Ectodermal cell (in vitro differentiated cells): ENCODE measurements at regions not wholly inside any gene's neighbourhood (a gene's known extent, or its start where the extent isn't known, plus 50 kb on each side); places are given as distances from the start of the nearest gene placed in this dataset.

Experiments
- H3K27ac ChIP-seq: 2 replicates; pipeline ENCODE4 v1.7.0; 2013; ENCODE audit warnings: mild to moderate bottlenecking, low read depth, low read length; ENCODE audit not compliant: insufficient read depth, poor library complexity, severe bottlenecking
- H3K27me3 ChIP-seq: 2 replicates; pipeline ENCODE4 v1.7.0; 2013; ENCODE audit warnings: mild to moderate bottlenecking, low read length; ENCODE audit not compliant: insufficient read depth, control insufficient read depth, poor library complexity, severe bottlenecking
- H3K36me3 ChIP-seq: one replicate; pipeline ENCODE4 v1.7.0; 2013; ENCODE audit warnings: low read length; ENCODE audit not compliant: control insufficient read depth, insufficient read depth
- H3K4me1 ChIP-seq: one replicate; pipeline ENCODE4 v1.7.0; 2013; ENCODE audit warnings: low read length; ENCODE audit not compliant: control insufficient read depth, insufficient read depth
- H3K4me3 ChIP-seq: 2 replicates; pipeline ENCODE4 v1.7.0; 2013; ENCODE audit warnings: low read depth, low read length, control low read depth; ENCODE audit not compliant: insufficient read depth
- H3K9me3 ChIP-seq: 2 replicates; pipeline ENCODE4 v1.7.0; 2013; ENCODE audit warnings: mild to moderate bottlenecking, low read length, moderate library complexity; ENCODE audit not compliant: control insufficient read depth
- WGBS, 2 experiments: methylation state at CpG; one replicate each; pipeline ENCODE4 v1.1.7; 2013; ENCODE audit warnings: missing lambda C conversion rate in 2 of 2; 5-methylcytosine and 5-hydroxymethylcytosine counted together

GRCh38 chr12:66959276-66959675 is 280.4 kb upstream of the GRIP1 start:
- H3K36me3 ChIP-seq, result no peaks in the 10 kb centered on the region
- H3K9me3 ChIP-seq, result no peaks in the 10 kb centered on the region
- no peak overlapping the region for H3K4me3 ChIP-seq
- WGBS, 2 experiments, result 80 to 100% methylated on average over 1 of the region's 2 CpGs
- no peak overlapping the region for H3K27ac ChIP-seq
- peaks cover 3% of the 10 kb centered on the region for H3K4me1 ChIP-seq
- no peaks in the 10 kb centered on the region for H3K27me3 ChIP-seq

GRCh38 chr12:66960006-66960405 is 281.1 kb upstream of the GRIP1 start:
- no peak overlapping the region for H3K27ac ChIP-seq
- H3K4me3 ChIP-seq, result no peak overlapping the region
- H3K36me3 ChIP-seq, result no peaks in the 10 kb centered on the region
- peaks cover 3% of the 10 kb centered on the region for H3K4me1 ChIP-seq
- H3K27me3 ChIP-seq, result no peaks in the 10 kb centered on the region
- 85 to 98% methylated on average over 1 of the region's 1 CpG for WGBS, 2 experiments
- no peaks in the 10 kb centered on the region for H3K9me3 ChIP-seq

DNA sequence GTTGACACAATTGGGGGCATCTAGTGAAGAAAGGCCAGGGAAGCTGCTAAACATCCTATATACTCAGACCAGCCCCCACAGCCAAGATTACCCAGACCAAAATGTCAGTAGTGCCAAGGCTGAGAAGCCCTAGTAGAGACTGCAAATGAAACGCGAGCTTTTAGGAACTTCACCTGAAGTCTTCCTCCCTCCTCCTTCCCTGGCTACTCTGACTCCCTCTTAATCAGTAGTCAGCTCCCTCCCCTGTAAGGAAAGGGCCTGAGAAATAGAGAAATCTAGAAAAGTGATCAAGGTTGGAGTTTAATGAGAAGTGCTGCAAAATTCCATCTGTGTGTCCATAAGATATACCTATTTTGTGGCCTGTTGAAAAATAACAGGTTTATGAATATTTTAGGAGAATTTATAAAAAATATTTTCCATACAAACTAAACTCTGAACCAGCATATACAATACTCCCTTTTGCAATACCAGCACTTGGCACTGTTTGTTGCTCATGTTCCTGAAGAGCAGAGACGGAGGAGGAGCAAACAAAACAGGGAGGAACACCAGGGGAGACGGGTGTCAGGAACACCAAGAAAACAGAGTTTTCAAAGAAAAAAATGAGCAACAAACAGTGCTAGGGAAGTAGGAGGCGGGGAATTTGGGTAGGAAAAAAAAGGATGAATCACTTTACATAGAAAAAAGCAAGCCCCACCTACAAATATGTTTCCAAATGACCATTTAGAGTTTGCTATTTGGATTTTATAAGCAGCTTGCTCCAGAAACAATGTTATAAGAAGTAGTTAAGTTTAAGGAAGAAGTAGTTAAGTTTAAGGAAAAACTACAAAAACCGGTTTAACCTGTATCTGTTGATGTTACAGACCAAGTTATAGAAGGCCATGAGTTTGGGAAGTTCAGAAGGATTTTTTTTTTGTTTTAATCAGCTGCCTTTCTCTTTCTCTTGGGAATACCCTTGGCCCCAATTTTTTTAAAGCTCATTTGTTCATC is 282.1 kb upstream of the GRIP1 start:
- H3K4me1 ChIP-seq, result peaks cover 3% of the 10 kb centered on the region
- no peak overlapping the region for H3K4me3 ChIP-seq
- no peak overlapping the region for H3K27ac ChIP-seq
- 70 to 79% methylated on average over 5 to 6 of the region's 6 CpGs for WGBS, 2 experiments
- H3K27me3 ChIP-seq, result no peaks in the 10 kb centered on the region
- H3K9me3 ChIP-seq, result no peaks in the 10 kb centered on the region
- H3K36me3 ChIP-seq, result no peaks in the 10 kb centered on the region

DNA sequence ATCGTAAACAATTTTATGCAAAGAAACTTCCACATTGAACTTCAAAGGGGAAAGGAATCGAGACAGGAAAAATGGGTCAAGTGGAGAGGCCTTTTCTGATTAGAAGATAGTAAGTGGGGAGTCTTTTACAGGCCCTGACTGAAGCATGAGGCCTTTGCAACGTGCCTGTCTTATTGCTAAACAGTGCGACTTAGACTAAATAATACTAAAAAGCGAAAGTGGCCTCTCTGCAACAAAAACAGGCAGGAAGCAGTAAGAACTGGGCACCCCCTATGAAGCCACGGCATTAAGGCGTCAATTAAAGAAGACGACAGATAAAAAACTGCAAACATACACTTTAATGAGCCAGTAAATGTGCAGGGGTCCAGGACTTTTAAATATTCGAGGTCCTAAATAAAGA is 283.4 kb upstream of the GRIP1 start:
- H3K36me3 ChIP-seq, result no peaks in the 10 kb centered on the region
- no peaks in the 10 kb centered on the region for H3K9me3 ChIP-seq
- 83 to 84% methylated on average over 8 to 9 of the region's 9 CpGs for WGBS, 2 experiments
- H3K4me3 ChIP-seq, result no peak overlapping the region
- no peak overlapping the region for H3K27ac ChIP-seq
- H3K4me1 ChIP-seq, result peaks cover 3% of the 10 kb centered on the region
- no peaks in the 10 kb centered on the region for H3K27me3 ChIP-seq

- no peaks in the 10 kb centered on the region for H3K36me3 ChIP-seq
- no peaks in the 10 kb centered on the region for H3K9me3 ChIP-seq
- H3K27me3 ChIP-seq, result no peaks in the 10 kb centered on the region
- no peak overlapping the region for H3K27ac ChIP-seq
- no peak overlapping the region for H3K4me3 ChIP-seq
- H3K4me1 ChIP-seq, result peaks cover 3% of the 10 kb centered on the region
- 91 to 92% methylated on average over 4 of the region's 4 CpGs for WGBS, 2 experiments
Measured at GRCh38 chr12:66963901-66964300, 285.0 kb upstream of the GRIP1 start.

DNA sequence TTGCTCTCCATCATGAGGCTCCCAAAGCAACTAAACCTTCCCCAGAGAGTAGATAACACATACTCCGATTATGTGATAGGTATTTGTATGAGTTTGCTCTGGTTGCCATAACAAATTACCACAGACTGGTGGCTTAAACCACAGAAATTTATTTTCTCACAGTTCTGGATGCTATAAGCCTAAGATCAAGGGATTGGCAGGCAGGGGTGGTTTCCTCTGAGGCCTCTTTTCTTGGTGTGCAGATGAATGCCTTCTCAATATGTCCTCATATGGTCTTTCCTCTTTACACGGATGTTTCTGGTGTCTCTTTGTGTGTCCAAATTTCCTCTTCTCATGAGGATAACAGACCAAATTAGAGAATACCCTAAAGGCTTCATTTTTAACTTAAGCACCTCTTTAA is 285.8 kb upstream of the GRIP1 start:
- no peak overlapping the region for H3K27ac ChIP-seq
- H3K36me3 ChIP-seq, result no peaks in the 10 kb centered on the region
- H3K9me3 ChIP-seq, result no peaks in the 10 kb centered on the region
- no peaks in the 10 kb centered on the region for H3K27me3 ChIP-seq
- H3K4me1 ChIP-seq, result peaks cover 3% of the 10 kb centered on the region
- WGBS, 2 experiments, result 89 to 100% methylated on average over 1 of the region's 2 CpGs
- H3K4me3 ChIP-seq, result no peak overlapping the region

GRCh38 chr12:66965621-66966020 is 286.7 kb upstream of the GRIP1 start:
- no peak overlapping the region for H3K27ac ChIP-seq
- 83 to 100% methylated on average over 1 of the region's 1 CpG for WGBS, 2 experiments
- H3K4me1 ChIP-seq, result peaks cover 3% of the 10 kb centered on the region
- H3K27me3 ChIP-seq, result no peaks in the 10 kb centered on the region
- H3K36me3 ChIP-seq, result no peaks in the 10 kb centered on the region
- no peak overlapping the region for H3K4me3 ChIP-seq
- no peaks in the 10 kb centered on the region for H3K9me3 ChIP-seq

GRCh38 chr12:66971816-66972215 is 292.9 kb upstream of the GRIP1 start:
- Histone ChIP-seq H3K4me1 (no peaks in the 10 kb centered on the region), H3K9me3 (no peaks in the 10 kb centered on the region), H3K4me3 (no peak overlapping the region), H3K27me3 (no peaks in the 10 kb centered on the region), H3K27ac (no peak overlapping the region), H3K36me3 (no peaks in the 10 kb centered on the region)
- WGBS, 2 experiments, result 84 to 86% methylated on average over 5 of the region's 5 CpGs

GRCh38 chr12:66976526-66976925 is 292.6 kb upstream of the CAND1 start:
- Histone ChIP-seq H3K36me3 (no peaks in the 10 kb centered on the region), H3K9me3 (no peaks in the 10 kb centered on the region), H3K4me1 (no peaks in the 10 kb centered on the region), H3K27ac (no peak overlapping the region), H3K27me3 (no peaks in the 10 kb centered on the region), H3K4me3 (no peak overlapping the region)

GRCh38 chr12:66978802-66979201 is 290.4 kb upstream of the CAND1 start:
- H3K9me3 ChIP-seq, result no peaks in the 10 kb centered on the region
- no peak overlapping the region for H3K27ac ChIP-seq
- no peaks in the 10 kb centered on the region for H3K36me3 ChIP-seq
- 92 to 95% methylated on average over 1 of the region's 1 CpG for WGBS, 2 experiments
- no peaks in the 10 kb centered on the region for H3K4me1 ChIP-seq
- no peaks in the 10 kb centered on the region for H3K27me3 ChIP-seq
- H3K4me3 ChIP-seq, result no peak overlapping the region
